T follicular helper cell (primary cell): ENCODE measurements at regions not wholly inside any gene's neighbourhood (a gene's known extent, or its start where the extent isn't known, plus 50 kb on each side); places are given as distances from the start of the nearest gene placed in this dataset.

ENCODE experiments used
- DNase-seq: peaks from one replicate; pipeline ENCODE4 v3.0.0-alpha.2; 2020; ENCODE audit warnings: low read depth

GRCh38 chr10:60467202-60467546 lies 77.5 kb upstream of the ANK3 start:
- DNase-seq = no peak

- no peak for DNase-seq
Measured at GRCh38 chr10:60466267-60467201, 76.9 kb upstream of the ANK3 start.

GRCh38 chr10:60465801-60466200 lies 76.1 kb upstream of the ANK3 start:
- no peak for DNase-seq

- DNase-seq = no peak
Measured at GRCh38 chr10:60464659-60465058, 75.0 kb upstream of the ANK3 start.

- no peak for DNase-seq
Measured at GRCh38 chr10:60463746-60464145, 74.1 kb upstream of the ANK3 start.

DNA sequence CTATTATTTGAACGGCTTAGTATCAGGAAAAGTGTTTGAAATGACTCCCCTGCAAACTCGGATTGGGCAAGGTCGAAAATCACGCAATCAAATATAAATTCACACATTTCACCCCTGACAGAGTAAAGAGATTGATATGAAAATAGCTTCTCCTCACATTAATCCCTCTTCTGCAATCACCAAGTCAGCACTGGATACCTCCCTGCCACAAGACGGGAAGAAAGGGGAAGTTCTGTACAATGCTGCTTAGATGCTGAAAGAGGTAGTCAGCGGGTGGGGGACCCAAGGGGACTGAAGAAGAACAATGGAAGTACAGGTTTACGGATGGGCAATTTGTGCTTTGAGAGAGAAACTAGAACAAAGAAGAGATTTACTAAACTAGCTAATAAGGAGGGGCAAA lies 72.0 kb upstream of the ANK3 start:
- DNase-seq = no peak

DNA sequence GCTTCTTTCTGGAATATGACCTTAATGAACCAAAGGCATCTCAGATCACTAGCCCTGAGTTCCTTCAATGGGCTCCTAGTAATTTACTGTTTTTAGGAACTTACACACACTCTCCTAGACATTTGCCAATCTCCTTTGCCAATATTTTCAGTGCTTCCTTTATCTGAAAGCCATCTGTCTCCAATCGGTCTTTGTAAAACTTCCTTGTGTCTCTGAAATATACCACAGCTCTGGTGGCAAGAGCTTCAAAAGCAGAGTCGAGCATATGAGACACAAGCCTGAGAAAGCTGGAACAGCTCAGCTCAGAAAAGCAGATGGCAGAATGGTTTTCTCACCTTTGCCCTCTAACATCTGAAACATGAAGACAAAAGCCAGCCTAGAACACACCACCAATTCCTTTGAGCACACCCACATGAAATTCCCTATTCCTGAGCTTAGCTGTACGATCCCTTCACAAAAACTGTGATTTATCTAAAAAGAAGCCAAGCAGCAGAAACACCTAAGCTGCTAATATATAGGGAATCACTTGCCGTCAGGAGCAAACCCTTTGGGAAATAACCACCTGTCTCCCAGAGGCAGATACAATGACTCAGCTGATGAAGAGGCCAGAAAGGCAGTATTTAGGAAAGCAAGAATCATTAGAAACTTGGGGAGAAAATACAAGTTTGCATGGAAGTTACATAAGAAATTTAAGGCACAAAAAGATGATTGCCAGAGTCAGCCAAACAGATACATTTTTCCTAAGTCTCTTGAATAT lies 70.2 kb upstream of the ANK3 start:
- DNase-seq = no peak

DNA sequence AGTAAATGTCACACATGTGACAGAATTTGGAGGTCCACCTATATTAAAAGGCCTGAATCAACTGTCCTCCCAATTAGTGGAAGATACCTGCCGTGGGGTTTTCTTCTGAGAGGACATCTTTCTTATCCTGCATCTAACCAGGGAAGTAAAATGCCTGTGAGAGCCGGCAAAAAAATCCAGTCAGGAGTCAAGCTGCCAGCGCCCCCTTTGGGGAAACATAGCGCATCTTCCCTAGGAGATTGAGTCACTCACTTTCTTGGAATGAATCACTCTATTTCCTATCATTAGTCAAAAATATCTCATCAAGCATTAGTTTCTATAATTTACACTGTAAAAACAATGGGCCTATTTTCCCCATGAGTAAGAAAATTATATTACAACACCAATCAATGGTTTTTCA lies 66.4 kb upstream of the ANK3 start:
- no peak for DNase-seq

DNA sequence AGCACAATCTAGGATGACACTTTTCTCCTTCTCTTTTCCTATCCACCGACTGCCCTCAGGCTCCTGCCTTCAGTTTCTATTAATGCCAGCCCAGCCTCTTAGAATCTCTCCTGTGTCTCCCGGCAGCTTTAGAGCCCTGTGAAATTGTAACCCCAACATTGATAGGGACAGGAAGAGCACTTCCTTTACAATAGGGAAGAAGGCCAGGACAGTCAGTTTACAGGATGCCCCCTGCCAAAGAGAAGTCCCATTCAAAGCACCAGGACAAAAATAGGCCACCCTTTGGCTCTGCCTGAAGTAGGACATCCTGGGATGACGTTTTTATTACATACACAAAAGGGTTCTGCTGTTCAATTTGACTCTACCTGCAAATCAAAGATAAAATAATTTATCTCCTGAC lies 64.7 kb upstream of the ANK3 start:
- no peak for DNase-seq

GRCh38 chr10:60453036-60453435 lies 63.4 kb upstream of the ANK3 start:
- no peak for DNase-seq

DNA sequence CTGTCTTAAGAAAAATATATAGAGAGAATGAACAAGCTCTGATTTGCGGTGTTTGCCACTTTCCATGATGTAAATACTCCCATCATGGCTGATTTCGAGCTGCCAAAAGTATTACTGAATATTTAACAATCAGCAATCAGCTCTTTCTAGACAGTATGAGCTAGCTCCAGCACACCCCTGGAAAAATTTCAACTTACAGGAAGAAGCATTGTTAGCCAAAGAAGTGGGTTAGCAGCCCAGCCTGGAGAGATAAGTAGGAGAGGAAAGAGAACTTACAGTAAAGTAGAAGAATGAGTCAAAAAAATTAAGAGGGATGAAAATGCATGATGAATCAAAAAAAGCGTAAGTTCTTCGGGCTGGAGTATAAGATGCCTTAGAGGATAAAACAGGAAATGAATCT lies 60.6 kb upstream of the ANK3 start:
- no peak for DNase-seq

GRCh38 chr10:60448246-60448645 lies 58.6 kb upstream of the ANK3 start:
- no peak for DNase-seq

GRCh38 chr10:60446851-60447250 lies 57.2 kb upstream of the ANK3 start:
- no peak for DNase-seq

- DNase-seq = no peak
Measured at GRCh38 chr10:60446070-60446833, 56.6 kb upstream of the ANK3 start.

DNA sequence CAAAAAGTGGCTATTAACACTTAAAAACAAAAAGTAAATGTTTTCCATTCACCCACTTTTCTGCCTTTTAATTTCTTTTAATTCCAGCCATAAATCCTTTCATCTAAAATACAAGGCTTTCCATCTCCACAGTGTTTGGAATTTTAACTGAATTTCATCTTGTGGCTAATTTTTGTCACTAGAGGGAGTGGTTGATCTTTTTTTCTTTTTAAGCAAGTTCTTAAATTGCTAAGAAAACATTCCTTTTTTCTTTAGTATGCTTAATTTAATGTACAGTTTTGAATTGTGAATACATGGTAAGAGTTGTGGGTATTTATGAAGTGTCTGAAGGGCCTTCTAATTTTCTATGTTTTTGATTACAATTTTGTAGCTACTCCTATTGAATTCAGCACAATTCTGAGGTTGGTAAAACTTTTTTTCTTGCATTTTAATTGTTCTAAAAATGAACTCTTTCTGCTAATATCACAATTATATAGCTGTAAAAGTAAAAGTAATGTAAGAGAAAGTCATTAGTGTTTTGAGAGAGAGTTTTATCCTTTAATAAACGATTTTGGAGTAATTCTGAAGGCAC lies 54.9 kb upstream of the ANK3 start:
- DNase-seq = no peak

GRCh38 chr10:60443346-60443745 lies 53.7 kb upstream of the ANK3 start:
- no peak for DNase-seq

- DNase-seq = no peak
Measured at GRCh38 chr10:60441515-60441914, 51.8 kb upstream of the ANK3 start.

- no peak for DNase-seq
Measured at GRCh38 chr10:60439641-60440040, 50.0 kb upstream of the ANK3 start.
